Fibroblast of lung (primary cell): ENCODE measurements at regions not wholly inside any gene's neighbourhood (a gene's known extent, or its start where the extent isn't known, plus 50 kb on each side); places are given as distances from the start of the nearest gene placed in this dataset.

ENCODE experiments used
- DNase-seq, 2 donors: peaks; one replicate each; pipeline versions ENCODE4 v3.0.0 to v3.0.0-alpha.2; 2010; ENCODE audit warnings: low read depth in 2 of 2
- H2AFZ ChIP-seq: 2 replicates; pipeline ENCODE4 v1.5.1; 2012; ENCODE audit warnings: low read length, control low read depth, inconsistent platforms
- H3K27ac ChIP-seq: 2 replicates; pipeline ENCODE4 v1.5.1; 2011; ENCODE audit warnings: low read length, control low read depth; ENCODE audit not compliant: insufficient read depth
- H3K27me3 ChIP-seq: 2 replicates; pipeline ENCODE4 v1.5.1; 2011; ENCODE audit warnings: mild to moderate bottlenecking, low read length; ENCODE audit not compliant: control insufficient read depth, insufficient read depth
- H3K36me3 ChIP-seq: 2 replicates; pipeline ENCODE4 v1.5.1; 2011; ENCODE audit warnings: low read length; ENCODE audit not compliant: control insufficient read depth, insufficient read depth
- H3K4me1 ChIP-seq: 2 replicates; pipeline ENCODE4 v1.5.1; 2011; ENCODE audit warnings: low read length; ENCODE audit not compliant: control insufficient read depth, insufficient read depth; ENCODE audit errors: extremely low read depth
- H3K4me2 ChIP-seq: 2 replicates; pipeline ENCODE4 v1.5.1; 2011; ENCODE audit warnings: low read length, control low read depth; ENCODE audit not compliant: insufficient read depth; ENCODE audit errors: extremely low read depth
- H3K4me3 ChIP-seq, 4 experiments: fragments of 200-600 bp in 1 of 4; sonication (generic) in 1 of 4; replicated peaks in 1 of 4; 2 replicates each; pipeline ENCODE4 v1.5.1; 2011 to 2016; ENCODE audit warnings: low read length in 4 of 4, low read depth in 3 of 4, mild to moderate bottlenecking in 3 of 4, control low read depth in 2 of 4, inconsistent platforms in 1 of 4, mixed read lengths in 1 of 4; ENCODE audit not compliant: insufficient read depth in 1 of 4; ENCODE audit errors: control extremely low read depth in 1 of 4
- H3K79me2 ChIP-seq: 2 replicates; pipeline ENCODE4 v1.5.1; 2012; ENCODE audit warnings: mild to moderate bottlenecking, low read length, inconsistent platforms; ENCODE audit not compliant: control insufficient read depth, insufficient read depth
- H3K9ac ChIP-seq: 2 replicates; pipeline ENCODE4 v1.5.1; 2011; ENCODE audit warnings: mild to moderate bottlenecking, low read length, control low read depth; ENCODE audit not compliant: insufficient read depth
- H3K9me3 ChIP-seq: 2 replicates; pipeline ENCODE4 v1.5.1; 2012; ENCODE audit warnings: low read depth, low read length; ENCODE audit not compliant: control insufficient read depth, insufficient read depth
- H4K20me1 ChIP-seq: 2 replicates; pipeline ENCODE4 v1.5.1; 2011; ENCODE audit warnings: low read length; ENCODE audit not compliant: control insufficient read depth, insufficient read depth; ENCODE audit errors: extremely low read depth
- EZH2 ChIP-seq: IDR thresholded peaks from 2 replicates; pipeline ENCODE4 v1.5.1; 2012; ENCODE audit warnings: low read length, control low read depth, mild to moderate bottlenecking; ENCODE audit errors: missing control alignments
- TF ChIP-seq, protein P1 (sequence below), 2 donors: IDR thresholded peaks in 1 of 2; conservative IDR thresholded peaks in 1 of 2; 1 replicate in 1 of 2; 2 replicates in 1 of 2; pipeline ENCODE4 v1.5.1; 2011 to 2012; ENCODE audit warnings: low read length in 2 of 2, control low read depth in 1 of 2, inconsistent platforms in 1 of 2, low read depth in 1 of 2, mild to moderate bottlenecking in 1 of 2

DNA sequence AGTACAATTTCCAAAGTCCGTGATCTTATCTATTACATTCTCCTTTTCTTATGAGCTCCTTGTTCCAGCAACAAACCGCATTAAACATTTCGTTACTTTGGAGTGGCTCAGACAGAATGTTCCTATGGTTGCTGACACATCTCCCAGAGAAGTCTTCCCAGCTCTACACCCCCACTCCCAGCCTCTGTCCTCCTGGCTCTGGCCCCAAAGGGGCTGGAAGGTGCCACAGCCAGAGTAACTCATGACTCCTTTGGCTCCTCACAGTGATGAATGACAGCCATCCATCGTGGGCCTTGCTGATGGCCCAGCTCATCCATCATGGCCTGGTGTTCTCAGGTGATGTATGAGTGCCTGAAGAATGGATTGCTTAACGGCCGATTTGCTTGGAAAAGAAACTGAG is 203.0 kb downstream of the DHX35 start:
- H3K27ac ChIP-seq: no peak overlapping the region

DNA sequence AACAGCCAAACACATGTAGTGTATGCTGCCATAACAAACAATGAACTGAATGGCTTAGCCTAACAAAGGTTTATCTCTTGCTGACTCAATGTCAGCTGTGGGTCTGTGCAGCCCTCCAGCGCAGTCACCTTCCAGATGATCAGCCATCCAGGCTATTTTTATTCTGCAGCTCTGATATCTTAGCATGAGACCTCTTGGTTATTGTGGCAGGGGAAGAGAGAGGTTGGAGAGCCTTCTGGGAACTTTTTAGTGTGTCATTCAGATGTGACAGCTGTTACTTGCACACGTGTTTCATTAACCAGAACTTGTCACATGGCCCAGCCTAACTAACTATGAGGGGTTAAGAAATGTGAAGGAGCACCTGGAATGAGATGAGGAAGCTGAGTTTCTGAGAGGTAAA is 202.5 kb downstream of the DHX35 start:
- no peaks in the 10 kb centered on the region for H3K4me1 ChIP-seq
- H3K9ac ChIP-seq: no peak overlapping the region
- H3K79me2 ChIP-seq: no peaks in the 10 kb centered on the region
- no peak overlapping the region for H3K4me2 ChIP-seq
- H3K4me3 ChIP-seq: no peak overlapping the region
- no peak overlapping the region for H2AFZ ChIP-seq
- H3K36me3 ChIP-seq: no peaks in the 10 kb centered on the region
- H3K27me3 ChIP-seq: no peaks in the 10 kb centered on the region
- TF ChIP-seq, protein P1, sequence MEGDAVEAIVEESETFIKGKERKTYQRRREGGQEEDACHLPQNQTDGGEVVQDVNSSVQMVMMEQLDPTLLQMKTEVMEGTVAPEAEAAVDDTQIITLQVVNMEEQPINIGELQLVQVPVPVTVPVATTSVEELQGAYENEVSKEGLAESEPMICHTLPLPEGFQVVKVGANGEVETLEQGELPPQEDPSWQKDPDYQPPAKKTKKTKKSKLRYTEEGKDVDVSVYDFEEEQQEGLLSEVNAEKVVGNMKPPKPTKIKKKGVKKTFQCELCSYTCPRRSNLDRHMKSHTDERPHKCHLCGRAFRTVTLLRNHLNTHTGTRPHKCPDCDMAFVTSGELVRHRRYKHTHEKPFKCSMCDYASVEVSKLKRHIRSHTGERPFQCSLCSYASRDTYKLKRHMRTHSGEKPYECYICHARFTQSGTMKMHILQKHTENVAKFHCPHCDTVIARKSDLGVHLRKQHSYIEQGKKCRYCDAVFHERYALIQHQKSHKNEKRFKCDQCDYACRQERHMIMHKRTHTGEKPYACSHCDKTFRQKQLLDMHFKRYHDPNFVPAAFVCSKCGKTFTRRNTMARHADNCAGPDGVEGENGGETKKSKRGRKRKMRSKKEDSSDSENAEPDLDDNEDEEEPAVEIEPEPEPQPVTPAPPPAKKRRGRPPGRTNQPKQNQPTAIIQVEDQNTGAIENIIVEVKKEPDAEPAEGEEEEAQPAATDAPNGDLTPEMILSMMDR (conservative IDR thresholded peaks at IDR 0.05 in 1 of 2, IDR thresholded peaks at IDR 0.05 in 1 of 2; ENCODE audit: low read depth in 1 of 2, low read length in 2 of 2): no peak
- TF ChIP-seq EZH2: no peak
- no peaks in the 10 kb centered on the region for H3K9me3 ChIP-seq
- no peaks in the 10 kb centered on the region for H4K20me1 ChIP-seq
- no peak overlapping the region for H3K27ac ChIP-seq
- DNase-seq: no peak

More for the DNA sequence above, 203.0 kb downstream of the DHX35 start:
- no peaks in the 10 kb centered on the region for H3K27me3 ChIP-seq
- no peaks in the 10 kb centered on the region for H3K79me2 ChIP-seq
- no peak overlapping the region for H3K4me2 ChIP-seq
- H2AFZ ChIP-seq: no peak overlapping the region
- no peak for TF ChIP-seq EZH2
- TF ChIP-seq, protein P1 (conservative IDR thresholded peaks at IDR 0.05 in 1 of 2, IDR thresholded peaks at IDR 0.05 in 1 of 2; ENCODE audit: low read depth in 1 of 2, low read length in 2 of 2): no peak
- no peak overlapping the region for H3K9ac ChIP-seq
- H4K20me1 ChIP-seq: no peaks in the 10 kb centered on the region
- no peaks in the 10 kb centered on the region for H3K36me3 ChIP-seq
- H3K9me3 ChIP-seq: no peaks in the 10 kb centered on the region
- no peak for DNase-seq
- no peak overlapping the region for H3K4me3 ChIP-seq
- no peaks in the 10 kb centered on the region for H3K4me1 ChIP-seq

DNA sequence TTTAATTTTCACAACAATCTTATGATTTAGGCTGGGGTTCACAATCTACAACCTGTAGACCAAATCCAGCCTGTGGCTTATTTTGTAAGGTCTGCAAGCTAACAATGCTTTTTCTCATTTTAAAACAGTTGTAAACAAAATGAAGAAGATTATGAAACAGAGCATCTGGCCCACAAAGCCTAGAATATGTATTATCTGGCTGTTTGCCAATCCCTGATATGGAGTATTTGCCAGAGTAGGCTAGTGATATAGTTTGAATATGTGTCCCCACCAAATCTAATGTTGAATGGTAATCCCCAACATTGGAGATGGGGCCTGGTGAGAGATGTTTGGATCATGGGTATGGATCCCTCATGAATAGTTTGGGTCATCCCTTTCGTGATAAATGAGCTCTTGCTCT is 201.8 kb downstream of the DHX35 start:
- no peaks in the 10 kb centered on the region for H3K4me1 ChIP-seq
- H4K20me1 ChIP-seq: no peaks in the 10 kb centered on the region
- H3K9me3 ChIP-seq: no peaks in the 10 kb centered on the region
- H3K36me3 ChIP-seq: no peaks in the 10 kb centered on the region
- H3K4me2 ChIP-seq: no peak overlapping the region
- H3K4me3 ChIP-seq: no peak overlapping the region
- no peaks in the 10 kb centered on the region for H3K79me2 ChIP-seq
- H3K27me3 ChIP-seq: no peaks in the 10 kb centered on the region
- DNase-seq: no peak
- no peak overlapping the region for H2AFZ ChIP-seq
- H3K9ac ChIP-seq: no peak overlapping the region
- TF ChIP-seq, protein P1 (conservative IDR thresholded peaks at IDR 0.05 in 1 of 2, IDR thresholded peaks at IDR 0.05 in 1 of 2; ENCODE audit: low read depth in 1 of 2, low read length in 2 of 2): no peak
- no peak for TF ChIP-seq EZH2
- H3K27ac ChIP-seq: no peak overlapping the region
